Fibroblast of skin of left biceps (primary cell): ENCODE measurements at regions not wholly inside any gene's neighbourhood (a gene's known extent, or its start where the extent isn't known, plus 50 kb on each side); places are given as distances from the start of the nearest gene placed in this dataset.

ENCODE experiments used
- DNase-seq, 2 experiments: peaks; one replicate each; pipeline ENCODE4 v3.0.0-alpha.2; 2013; ENCODE audit warnings: low read depth in 2 of 2

- DNase-seq: no peak
Observed at GRCh38 chr3:59698091-59698490, 648.3 kb upstream of the CFAP20DC start.

- DNase-seq: no peak
Observed at GRCh38 chr3:59696783-59697182, 647.0 kb upstream of the CFAP20DC start.

DNA sequence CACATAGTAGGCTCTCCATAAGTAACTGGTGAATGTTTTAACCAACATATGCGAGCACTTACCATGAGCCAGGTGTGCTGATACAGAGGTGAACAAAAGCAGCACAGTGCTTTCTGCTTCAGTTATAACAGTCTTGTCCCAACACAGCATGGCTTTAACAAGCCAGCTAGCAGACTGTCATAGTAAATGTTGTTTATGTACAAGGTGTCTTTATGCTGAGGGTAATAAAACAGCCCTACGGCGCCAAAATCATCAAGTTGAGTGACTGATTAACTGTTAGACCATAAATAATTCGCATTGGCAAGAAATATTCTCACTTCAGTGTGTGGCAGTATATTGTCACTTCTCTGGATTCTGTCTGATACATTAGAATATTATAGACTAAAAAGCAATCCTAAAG, 646.0 kb upstream of the CFAP20DC start:
- no peak for DNase-seq

GRCh38 chr3:59692117-59692516, 642.3 kb upstream of the CFAP20DC start:
- no peak for DNase-seq

GRCh38 chr3:59690886-59691285, 641.1 kb upstream of the CFAP20DC start:
- no peak for DNase-seq

DNA sequence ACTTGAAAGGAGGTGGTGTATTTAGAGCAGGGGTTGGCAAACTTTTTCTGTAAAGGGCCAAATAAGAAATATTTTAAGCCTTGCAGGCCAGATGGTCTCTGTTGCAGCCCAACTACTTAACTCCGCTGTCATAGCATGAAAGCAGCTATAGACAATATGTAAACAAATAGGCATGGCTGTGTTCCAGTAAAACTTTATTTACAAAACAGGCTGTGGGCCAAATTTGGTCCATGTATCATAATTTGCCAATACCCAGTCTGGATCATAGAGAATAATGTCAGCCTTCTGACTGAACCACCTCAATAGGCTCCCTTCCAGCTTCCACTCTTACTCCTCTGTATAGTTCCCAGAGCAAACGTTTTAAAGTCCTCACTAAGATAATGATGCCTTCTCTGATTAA, 638.8 kb upstream of the CFAP20DC start:
- DNase-seq: no peak

GRCh38 chr3:59685432-59685831, 635.6 kb upstream of the CFAP20DC start:
- DNase-seq: no peak

DNA sequence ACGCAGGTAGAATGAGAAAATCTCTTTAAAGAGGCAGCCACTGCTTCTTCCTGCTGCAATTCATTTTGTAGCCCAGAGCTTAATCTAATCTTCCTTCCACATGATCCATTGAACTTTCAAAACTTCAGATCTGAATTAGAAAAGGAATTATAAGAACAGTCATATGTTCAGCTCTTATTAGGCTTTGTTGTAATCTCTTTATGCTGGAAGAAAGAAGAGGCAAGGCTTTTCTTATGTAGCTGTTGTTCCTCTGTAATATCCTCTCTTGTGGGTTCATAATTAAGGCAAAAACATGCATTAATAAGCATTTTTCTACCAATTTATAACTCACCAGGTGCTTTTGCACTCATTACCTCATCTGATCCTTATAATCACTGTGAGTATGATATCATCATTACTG, 634.9 kb upstream of the CFAP20DC start:
- no peak for DNase-seq

- no peak for DNase-seq
Observed at GRCh38 chr3:59680919-59681318, 631.1 kb upstream of the CFAP20DC start.

- DNase-seq: no peak
Observed at GRCh38 chr3:59677747-59678702, 628.2 kb upstream of the CFAP20DC start.

- DNase-seq: no peak
Observed at GRCh38 chr3:59675495-59675894, 625.7 kb upstream of the CFAP20DC start.

DNA sequence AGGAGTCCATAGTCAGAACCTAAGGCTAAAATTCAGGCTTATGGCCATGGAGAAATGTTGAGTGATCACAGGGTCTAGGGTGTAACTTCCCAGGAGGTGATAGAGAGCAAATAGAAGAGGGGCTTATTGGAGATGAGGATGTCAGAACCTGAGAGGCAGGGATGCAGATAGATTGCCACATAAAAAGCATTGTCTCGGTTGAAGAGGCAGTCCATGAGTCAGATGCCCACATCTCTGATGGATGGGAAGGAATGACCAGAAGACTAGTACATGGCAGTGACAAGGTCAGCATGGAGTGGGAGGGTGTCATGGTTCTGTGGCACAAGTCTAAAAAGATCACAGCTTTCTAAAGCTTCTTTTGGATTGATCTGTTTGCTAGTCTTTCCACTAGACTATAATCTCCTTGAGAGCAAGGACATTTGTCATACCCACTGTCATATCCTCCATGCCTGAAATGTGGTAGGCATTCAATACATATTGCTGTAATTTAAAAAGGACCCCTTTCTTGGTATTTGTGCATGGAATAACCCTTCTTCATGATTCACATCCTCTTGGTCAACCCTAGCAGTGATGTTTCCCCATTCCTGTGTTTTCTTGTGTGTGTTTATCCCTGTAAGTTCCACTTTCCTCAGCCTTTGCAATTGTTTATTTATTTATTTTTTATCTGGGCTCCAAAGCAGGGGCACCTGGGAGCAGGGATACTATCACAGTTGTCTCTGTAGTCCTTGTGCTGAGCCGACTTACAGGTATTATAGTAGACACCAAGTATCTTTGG, 613.4 kb upstream of the CFAP20DC start:
- DNase-seq: no peak

DNA sequence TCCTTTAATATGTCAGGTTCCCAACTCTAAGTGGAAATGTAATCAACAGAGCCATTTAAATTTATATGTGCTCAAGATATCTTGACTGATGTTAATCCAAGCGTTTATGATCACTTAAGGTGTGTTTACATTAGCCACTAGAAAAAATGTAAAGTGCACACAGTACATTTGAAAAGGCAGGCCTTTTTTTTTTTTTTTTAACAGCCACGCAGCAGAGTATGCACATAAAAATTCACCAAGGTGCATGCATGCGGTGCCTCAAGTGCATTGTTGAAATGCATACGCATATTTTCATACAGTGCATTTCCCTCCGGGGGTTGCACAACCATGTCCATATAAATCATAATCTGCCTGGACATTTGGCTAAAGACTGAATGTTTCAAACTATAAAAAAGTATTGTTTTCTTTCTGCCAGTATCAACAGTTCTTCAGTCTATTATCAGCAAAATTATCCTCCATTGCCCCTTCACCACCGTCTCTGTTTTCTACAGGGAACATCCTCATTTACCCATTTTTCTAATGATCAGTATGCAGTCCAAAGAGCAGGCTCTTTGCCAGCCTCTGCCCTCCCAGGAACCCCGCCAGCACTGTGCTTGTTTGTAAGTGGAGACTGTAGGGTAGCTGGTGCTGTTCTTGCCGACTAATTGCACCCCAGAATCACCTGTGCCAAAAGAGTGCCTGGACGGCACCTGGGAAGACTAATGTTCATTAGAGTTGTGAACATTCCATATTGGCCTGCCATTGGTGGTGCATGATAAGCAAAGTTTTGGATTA, 611.2 kb upstream of the CFAP20DC start:
- DNase-seq: no peak

DNA sequence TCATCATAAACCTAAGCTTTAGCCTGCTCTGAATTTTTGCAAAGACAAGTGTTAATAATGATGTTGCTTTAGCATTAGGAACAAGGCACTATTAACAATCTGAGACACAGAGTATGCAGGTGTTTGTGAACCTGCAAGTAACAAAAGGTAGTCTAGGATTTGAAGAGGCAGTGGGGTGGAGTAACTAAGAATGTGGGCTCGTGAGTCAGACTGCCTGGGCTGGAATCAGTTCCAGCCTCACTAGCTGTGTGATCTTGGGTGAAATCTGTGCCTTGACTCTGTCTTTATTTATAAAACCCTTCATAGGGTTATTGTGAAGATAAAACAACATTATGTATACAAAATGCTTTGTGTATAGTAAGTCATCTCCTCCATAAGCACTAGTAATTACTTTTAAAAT, 610.6 kb upstream of the CFAP20DC start:
- DNase-seq: no peak

DNA sequence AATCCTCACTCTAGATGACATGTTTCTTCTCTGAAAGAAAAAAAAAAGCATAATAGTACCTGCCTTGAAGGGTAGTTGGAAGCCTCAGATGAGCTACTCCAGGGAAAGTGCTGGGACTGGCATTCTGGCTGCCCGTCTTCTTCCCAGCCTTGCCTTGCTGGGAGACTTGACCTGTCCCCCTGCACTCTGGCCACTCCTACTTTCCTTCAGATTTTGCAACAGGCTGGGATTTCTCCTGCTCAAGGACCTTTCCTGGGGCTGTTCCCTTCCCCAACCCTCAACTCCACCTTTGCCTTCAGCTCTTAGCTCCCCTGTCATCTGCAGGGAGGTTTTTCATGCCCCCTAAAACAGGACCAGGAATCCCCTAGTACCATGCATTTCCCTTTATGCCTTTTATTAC, 609.9 kb upstream of the CFAP20DC start:
- DNase-seq: no peak

DNA sequence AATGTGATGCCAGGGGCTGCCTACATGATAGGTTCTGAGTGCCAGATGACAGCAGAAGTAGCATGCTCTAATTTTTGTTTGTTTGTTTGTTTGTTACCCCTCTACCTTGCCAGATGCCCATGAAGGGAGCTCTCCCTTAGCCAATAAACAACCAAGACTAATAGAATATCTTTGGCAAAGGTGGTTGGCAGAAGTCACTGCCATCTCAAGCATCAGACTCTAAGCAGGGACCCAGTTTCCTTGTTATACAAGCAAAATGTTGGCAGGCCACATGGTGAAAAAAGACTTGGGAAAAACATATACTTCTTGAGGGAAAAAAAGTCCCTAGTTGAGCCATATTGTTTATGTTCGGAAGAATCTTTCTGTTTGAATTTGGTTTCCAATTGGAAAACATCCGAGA, 609.0 kb upstream of the CFAP20DC start:
- no peak for DNase-seq

DNA sequence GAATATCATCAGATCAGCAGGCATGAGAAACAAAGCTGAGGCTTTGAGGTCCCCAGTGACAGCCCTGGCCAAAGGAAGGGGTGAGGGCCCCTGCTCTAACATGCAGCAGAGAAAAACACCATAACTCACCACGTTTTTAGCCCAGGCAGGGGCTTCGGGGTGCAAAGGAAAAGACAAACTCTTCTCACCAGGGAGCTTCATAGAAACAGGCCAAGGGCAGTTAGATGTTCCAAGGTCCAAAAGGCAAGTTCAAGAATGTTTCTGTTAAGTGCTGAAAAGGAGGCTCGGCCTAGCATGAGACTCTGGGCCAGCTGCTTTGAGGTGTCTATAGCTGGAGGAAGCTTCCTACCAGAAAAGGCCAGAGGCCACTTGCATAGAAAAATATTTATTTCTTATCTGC, 608.4 kb upstream of the CFAP20DC start:
- DNase-seq: no peak

- no peak for DNase-seq
Observed at GRCh38 chr3:59655418-59656015, 605.7 kb upstream of the CFAP20DC start.

- DNase-seq: no peak
Observed at GRCh38 chr3:59654480-59655417, 604.9 kb upstream of the CFAP20DC start.

- no peak for DNase-seq
Observed at GRCh38 chr3:59654123-59654479, 604.3 kb upstream of the CFAP20DC start.
